OCI-LY7 (cell line): ENCODE measurements at regions not wholly inside any gene's neighbourhood (a gene's known extent, or its start where the extent isn't known, plus 50 kb on each side); places are given as distances from the start of the nearest gene placed in this dataset.

Experiments
- CTCF ChIP-seq: fragments of 200-600 bp; sonication (generic); conservative IDR thresholded peaks from 2 replicates; pipeline ENCODE4 v1.5.1; 2014; ENCODE audit warnings: mild to moderate bottlenecking, antibody characterized with exemption, low read length, moderate library complexity, mixed read lengths
- EZH2phosphoT487 ChIP-seq: fragments of 200-600 bp; sonication (generic); IDR thresholded peaks from 2 replicates; pipeline ENCODE4 v1.6.1; 2018; ENCODE audit warnings: low read depth, borderline replicate concordance, mild to moderate bottlenecking, mixed run types, antibody characterized with exemption, low read length, moderate library complexity, mixed read lengths

GRCh38 chr10:83760142-83760541, 379.2 kb upstream of the GHITM start:
- TF ChIP-seq CTCF = no peak
- TF ChIP-seq EZH2phosphoT487 = no peak
